ENCODE measurements at regions not wholly inside any gene's neighbourhood (a gene's known extent, or its start where the extent isn't known, plus 50 kb on each side); places are given as distances from the start of the nearest gene placed in this dataset.

DNA sequence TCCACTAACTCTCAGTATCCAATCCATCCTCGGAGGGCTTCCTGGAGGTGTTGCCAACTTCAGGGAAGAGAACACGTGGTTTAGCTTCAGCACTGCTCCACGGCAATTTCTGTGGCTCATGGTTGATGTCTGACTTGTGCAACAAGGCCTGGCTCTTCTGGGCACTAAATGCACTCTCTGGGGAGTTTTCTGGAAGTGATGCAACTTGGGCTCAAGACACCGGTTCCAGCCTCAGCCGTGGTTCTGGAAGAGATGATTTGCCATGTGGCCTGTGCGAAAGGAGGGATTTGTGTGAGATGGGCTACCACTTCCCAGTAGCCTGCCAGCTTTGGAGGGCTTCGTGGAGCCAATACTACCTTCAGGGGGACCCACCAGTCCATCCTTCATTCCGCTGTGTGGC, 118.6 kb upstream of the RTL1 start:
- H3K36me3 ChIP-seq, result no peaks in the 10 kb centered on the region
- no peak for TF ChIP-seq CTCF (IDR thresholded peaks at IDR 0.05)
- no peak overlapping the region for H3K4me3 ChIP-seq (ENCODE audit: low read depth in 1 of 2, low read length in 1 of 2)
- H3K27ac ChIP-seq, result no peak overlapping the region
- H3K9me3 ChIP-seq, result no peaks in the 10 kb centered on the region
- no peaks in the 10 kb centered on the region for H3K27me3 ChIP-seq
- no peaks in the 10 kb centered on the region for H3K4me1 ChIP-seq (ENCODE audit: control insufficient read depth in 1 of 2, insufficient read depth in 1 of 2, low read depth in 1 of 2, low read length in 1 of 2)

GRCh38 chr14:101022916-101023435, 119.5 kb upstream of the RTL1 start:
- Histone ChIP-seq H3K4me3 (ENCODE audit: low read depth in 1 of 2, low read length in 1 of 2) (no peak overlapping the region), H3K27ac (no peak overlapping the region), H3K36me3 (no peaks in the 10 kb centered on the region), H3K9me3 (no peaks in the 10 kb centered on the region), H3K4me1 (ENCODE audit: control insufficient read depth in 1 of 2, insufficient read depth in 1 of 2, low read depth in 1 of 2, low read length in 1 of 2) (no peaks in the 10 kb centered on the region), H3K27me3 (no peaks in the 10 kb centered on the region)
- TF ChIP-seq CTCF (IDR thresholded peaks at IDR 0.05), result no peak

DNA sequence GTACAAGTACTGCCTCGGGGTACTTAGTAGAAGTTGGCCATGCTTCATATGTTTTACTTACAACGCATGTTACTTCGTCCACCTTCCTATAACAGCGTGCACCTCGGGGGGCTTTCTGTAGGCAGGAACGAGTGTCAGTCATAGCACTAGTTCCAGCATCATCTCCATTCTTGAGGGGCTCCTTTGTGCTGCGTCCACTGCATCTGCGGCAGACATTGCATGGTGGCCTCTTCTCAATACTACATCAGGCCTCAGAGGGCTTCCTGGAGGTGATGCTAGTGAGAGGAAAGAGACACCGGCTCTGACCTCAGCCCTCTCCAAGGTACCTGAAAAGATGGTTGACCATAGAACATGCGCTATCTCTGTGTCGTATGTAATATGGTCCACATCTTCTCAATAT, 121.2 kb upstream of the RTL1 start:
- H3K27ac ChIP-seq, result no peak overlapping the region
- no peaks in the 10 kb centered on the region for H3K27me3 ChIP-seq
- no peaks in the 10 kb centered on the region for H3K4me1 ChIP-seq (ENCODE audit: control insufficient read depth in 1 of 2, insufficient read depth in 1 of 2, low read depth in 1 of 2, low read length in 1 of 2)
- no peak overlapping the region for H3K4me3 ChIP-seq (ENCODE audit: low read depth in 1 of 2, low read length in 1 of 2)
- TF ChIP-seq CTCF (IDR thresholded peaks at IDR 0.05), result no peak
- no peaks in the 10 kb centered on the region for H3K9me3 ChIP-seq
- no peaks in the 10 kb centered on the region for H3K36me3 ChIP-seq

- no peak overlapping the region for H3K27ac ChIP-seq
Observed at GRCh38 chr14:101025131-101025530, 121.6 kb upstream of the RTL1 start.

GRCh38 chr14:101025696-101026095, 122.2 kb upstream of the RTL1 start:
- no peaks in the 10 kb centered on the region for H3K9me3 ChIP-seq
- no peak for TF ChIP-seq CTCF (IDR thresholded peaks at IDR 0.05)
- H3K27ac ChIP-seq, result no peak overlapping the region
- H3K36me3 ChIP-seq, result no peaks in the 10 kb centered on the region
- H3K27me3 ChIP-seq, result no peaks in the 10 kb centered on the region
- H3K4me3 ChIP-seq (ENCODE audit: low read depth in 1 of 2, low read length in 1 of 2), result no peak overlapping the region
- no peaks in the 10 kb centered on the region for H3K4me1 ChIP-seq (ENCODE audit: control insufficient read depth in 1 of 2, insufficient read depth in 1 of 2, low read depth in 1 of 2, low read length in 1 of 2)

More at GRCh38 chr14:101025131-101025530, 121.6 kb upstream of the RTL1 start:
- Histone ChIP-seq H3K4me1 (ENCODE audit: control insufficient read depth in 1 of 2, insufficient read depth in 1 of 2, low read depth in 1 of 2, low read length in 1 of 2) (no peaks in the 10 kb centered on the region), H3K36me3 (no peaks in the 10 kb centered on the region), H3K27me3 (no peaks in the 10 kb centered on the region), H3K4me3 (ENCODE audit: low read depth in 1 of 2, low read length in 1 of 2) (no peak overlapping the region), H3K9me3 (no peaks in the 10 kb centered on the region)
- no peak for TF ChIP-seq CTCF (IDR thresholded peaks at IDR 0.05)

DNA sequence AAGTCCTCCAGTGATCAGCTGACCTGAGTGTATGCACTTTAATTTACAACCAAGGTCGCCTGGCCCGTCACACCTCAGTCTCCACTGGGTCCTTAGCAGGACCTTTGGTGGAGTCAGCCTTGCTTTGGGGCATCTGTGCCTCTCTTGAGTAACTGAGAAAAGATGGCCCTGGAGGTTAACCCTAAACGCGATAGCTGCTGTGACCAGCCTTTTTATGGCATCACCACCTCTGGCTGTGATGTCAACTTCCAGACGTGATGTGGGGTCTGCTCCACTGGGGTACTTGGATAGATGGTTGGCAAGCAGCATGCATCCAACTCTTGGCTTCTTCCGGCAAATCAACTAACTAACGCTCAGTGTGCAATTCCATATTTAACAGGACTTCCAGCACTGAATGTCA, 122.8 kb upstream of the RTL1 start:
- Histone ChIP-seq H3K9me3 (no peaks in the 10 kb centered on the region), H3K27ac (no peak overlapping the region), H3K4me1 (ENCODE audit: control insufficient read depth in 1 of 2, insufficient read depth in 1 of 2, low read depth in 1 of 2, low read length in 1 of 2) (no peaks in the 10 kb centered on the region), H3K4me3 (ENCODE audit: low read depth in 1 of 2, low read length in 1 of 2) (no peak overlapping the region), H3K36me3 (no peaks in the 10 kb centered on the region), H3K27me3 (no peaks in the 10 kb centered on the region)
- no peak for TF ChIP-seq CTCF (IDR thresholded peaks at IDR 0.05)
